AG08396 (cell line): ENCODE measurements at regions not wholly inside any gene's neighbourhood (a gene's known extent, or its start where the extent isn't known, plus 50 kb on each side); places are given as distances from the start of the nearest gene placed in this dataset.
A peak's percentile ranks its signal among the peaks of the same experiment; 100 is the strongest.
"Not testable (repeated sequence)": the region's sequence is repeated elsewhere in the genome, so short reads cannot be mapped to it uniquely, and the experiment has no call there.

Experiments
- DNase-seq: peaks from one replicate; pipeline ENCODE4 v3.0.0; 2012; ENCODE audit warnings: low spot score, mixed read lengths

- DNase-seq = no peak
Observed at GRCh38 chr5:155512329-155512728, 498.8 kb downstream of the KIF4B start.

DNA sequence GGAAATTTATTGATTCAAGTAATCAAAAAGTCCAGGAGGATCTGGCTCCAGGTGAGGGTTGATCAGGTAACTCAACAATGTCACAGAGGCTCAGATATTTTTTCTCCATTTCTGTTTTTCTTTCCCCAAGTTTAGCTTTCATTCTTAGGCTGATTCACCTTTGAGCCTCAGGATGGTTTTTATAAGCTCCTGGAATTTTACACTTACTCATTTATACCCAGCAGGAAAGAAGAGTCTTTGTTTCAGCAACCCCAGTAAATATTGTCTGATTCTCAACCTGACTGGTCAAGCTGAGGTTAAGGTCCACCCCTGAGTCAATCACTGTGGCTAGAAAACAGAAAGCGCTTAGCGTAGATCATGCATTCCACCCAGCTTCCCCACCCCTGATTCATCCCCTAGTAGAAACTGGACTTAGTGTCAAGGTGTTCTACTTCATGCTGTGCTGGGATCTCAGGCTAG, 500.6 kb downstream of the KIF4B start:
- no peak for DNase-seq

GRCh38 chr5:155522540-155522939, 509.0 kb downstream of the KIF4B start:
- no peak for DNase-seq

GRCh38 chr5:155529362-155529761, 515.8 kb downstream of the KIF4B start:
- DNase-seq = no peak

GRCh38 chr5:155530046-155530445, 516.5 kb downstream of the KIF4B start:
- DNase-seq = no peak

- no peak for DNase-seq
Observed at GRCh38 chr5:155532621-155533311, 519.2 kb downstream of the KIF4B start.

- no peak for DNase-seq
Observed at GRCh38 chr5:155540000-155540595, 526.5 kb downstream of the KIF4B start.

GRCh38 chr5:155546075-155546474, 532.5 kb downstream of the KIF4B start:
- no peak for DNase-seq

DNA sequence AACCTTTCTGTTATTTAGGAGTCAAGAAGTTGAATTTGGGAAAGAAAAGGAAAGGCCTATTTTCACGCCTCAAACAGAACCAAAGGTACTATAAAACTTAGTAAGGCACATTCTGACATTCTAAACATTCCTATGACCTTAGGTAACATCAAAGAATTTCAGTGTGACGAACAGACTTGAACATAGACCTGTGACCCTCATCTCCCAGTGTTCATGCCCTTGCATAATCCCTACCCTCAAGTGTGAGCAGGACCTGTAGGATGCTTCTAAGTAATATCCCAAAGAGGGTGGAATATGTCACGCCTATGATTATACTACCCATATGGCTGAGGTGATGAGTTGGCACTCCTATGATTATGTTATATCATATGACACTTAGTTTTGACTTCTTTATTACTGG, 540.9 kb downstream of the KIF4B start:
- no peak for DNase-seq

DNA sequence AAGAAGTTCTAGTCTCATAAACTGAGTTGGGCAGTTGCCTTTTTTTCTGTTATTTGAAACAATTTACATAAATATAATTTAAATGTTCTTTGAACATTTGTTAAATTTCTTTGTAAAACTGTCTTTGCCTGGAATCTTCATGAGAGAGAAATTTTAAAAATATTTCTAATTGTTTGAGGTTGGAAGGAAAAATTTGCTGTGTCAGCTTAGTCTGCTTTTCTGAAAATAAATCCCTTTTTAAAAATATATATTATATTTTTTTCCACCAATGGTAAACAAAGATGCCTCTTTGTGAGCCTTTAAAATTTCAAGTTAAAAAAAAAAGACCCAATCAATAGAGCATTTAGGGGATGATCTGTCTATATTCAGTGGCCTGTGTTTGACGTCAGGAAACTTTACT, 542.7 kb downstream of the KIF4B start:
- DNase-seq = no peak

DNA sequence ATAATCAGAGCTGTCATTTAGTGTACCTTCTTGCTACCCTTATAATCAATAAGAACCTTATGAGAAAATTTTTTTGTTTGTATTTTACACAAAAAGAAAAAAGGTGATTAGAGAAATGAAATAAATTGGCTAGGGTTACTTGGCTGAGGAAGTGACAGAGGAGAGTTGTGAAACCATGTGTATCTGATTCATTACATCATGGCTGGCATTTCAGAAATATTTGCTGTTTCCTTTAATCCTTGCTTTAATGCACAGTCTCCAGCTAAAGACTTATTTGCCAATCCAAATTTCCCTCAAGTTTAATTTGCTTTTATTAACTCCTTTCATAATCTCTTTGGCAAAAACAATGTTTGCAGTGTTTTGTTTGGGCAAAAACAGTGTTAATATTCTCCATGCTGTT, 543.1 kb downstream of the KIF4B start:
- no peak for DNase-seq

DNA sequence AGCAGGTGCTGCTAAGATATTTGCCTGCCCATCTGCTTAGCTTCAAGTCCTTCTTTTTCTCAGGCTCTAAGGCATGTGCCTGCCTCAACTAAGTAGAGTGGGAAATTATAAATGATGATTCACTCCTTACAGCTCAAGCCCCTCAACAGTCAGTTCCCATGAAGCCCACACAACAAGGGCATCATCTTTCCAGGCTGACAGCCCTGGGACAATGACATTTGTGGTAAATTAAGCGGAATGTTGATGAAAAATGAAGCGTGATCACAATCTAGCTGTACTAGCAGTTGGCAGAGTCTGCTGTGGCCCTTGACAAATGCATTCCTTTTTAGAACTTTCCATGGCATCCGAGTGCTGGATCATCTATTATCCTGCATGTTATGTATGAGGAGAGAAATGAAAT, 548.6 kb downstream of the KIF4B start:
- no peak for DNase-seq

DNA sequence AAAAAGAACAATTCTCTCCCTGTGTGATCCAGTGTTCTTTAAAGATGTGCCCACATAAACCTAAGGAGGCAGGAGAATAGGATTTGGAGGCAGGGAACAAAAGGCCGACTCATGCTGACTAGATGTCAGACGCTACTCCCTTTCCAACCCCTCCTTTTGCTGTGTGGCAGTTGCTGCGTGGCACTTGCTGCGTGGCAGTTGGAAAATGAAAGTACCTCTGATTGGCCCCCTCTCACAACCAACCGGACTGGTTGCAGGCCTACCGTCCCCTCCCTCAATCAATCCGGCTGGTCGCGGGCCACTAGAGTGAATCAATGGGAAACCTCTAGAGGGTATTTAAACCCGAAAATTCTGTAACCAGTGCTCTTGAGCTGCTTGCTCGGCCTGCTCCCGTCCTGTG, 551.0 kb downstream of the KIF4B start:
- DNase-seq = no peak

GRCh38 chr5:155575861-155576260, 562.3 kb downstream of the KIF4B start:
- DNase-seq = no peak

DNA sequence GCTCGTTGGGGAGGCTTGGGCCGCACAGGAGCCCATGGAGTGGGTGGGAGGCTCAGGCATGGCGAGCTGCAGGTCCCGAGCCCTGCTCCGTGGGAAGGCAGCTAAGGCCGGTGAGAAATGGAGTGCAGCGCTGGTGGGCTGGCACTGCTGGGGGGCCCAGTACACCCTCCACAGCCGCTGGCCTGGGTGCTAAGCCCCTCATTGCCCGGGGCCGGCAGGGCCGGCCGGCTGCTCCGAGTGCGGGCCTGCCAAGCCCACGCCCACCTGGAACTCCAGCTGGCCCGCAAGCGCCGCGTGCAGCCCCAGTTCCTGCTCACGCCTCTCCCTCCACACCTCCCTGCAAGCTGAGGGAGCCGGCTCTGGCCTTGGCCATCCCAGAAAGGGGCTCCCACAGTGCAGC, 573.3 kb downstream of the KIF4B start:
- DNase-seq = not testable (repeated sequence)

DNA sequence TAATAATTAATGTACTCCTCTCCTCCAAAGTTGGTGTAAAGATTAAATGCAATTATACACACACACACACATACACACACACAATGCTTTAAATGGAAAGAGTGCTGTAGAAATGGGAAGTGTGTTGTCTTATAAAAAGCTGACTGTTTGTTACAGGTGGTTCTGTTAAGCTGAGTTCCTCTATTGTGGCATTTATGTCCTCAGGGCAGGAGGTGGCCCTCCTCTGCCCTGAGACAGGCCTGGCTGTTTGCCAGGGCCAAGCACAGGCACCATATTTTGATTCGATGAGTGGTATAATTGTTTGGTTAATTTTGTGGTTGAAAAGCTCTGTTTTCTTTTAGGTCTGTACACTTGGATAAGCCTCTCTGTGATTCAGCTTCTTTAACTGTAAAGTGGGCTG, 573.9 kb downstream of the KIF4B start:
- DNase-seq = no peak

- no peak for DNase-seq
Observed at GRCh38 chr5:155591273-155591672, 577.7 kb downstream of the KIF4B start.

DNA sequence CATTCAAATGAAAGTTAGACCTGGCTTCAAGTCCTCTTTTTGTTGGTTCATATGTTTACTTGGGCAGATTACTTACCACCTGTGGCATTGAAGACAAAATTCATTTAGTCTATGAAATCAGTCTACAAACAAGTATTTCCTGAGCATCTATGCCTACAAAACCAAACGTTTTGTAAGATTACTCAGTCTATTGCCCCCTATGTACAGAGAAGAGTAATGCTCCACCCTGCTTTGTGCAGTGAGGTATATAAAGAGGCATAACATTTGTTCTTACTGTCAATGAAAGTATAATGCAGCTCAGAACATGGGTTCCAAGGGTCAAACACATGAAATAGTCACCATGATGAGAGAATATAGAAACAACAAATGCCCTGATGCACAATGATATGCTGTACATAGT, 580.7 kb downstream of the KIF4B start:
- DNase-seq = no peak

- no peak for DNase-seq
Observed at GRCh38 chr5:155595791-155596190, 582.2 kb downstream of the KIF4B start.

DNA sequence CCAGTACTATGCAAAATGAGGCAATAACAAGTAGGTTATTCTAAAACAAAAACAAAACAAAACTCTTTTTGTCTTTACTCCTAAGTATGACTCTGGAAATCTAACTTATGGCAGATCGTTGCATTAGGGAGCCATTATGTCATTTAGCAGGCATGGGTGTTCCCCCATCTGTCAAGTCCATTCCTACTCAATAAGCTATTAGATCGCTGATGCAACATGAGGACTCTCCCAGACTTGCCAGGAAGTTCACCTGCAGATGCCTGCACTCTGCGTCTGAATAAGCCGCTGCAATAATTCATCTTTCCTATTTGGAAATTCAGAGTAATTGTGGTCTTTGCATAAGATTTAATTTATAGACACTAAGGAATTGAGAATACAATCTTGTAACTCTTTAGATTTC, 585.0 kb downstream of the KIF4B start:
- no peak for DNase-seq

DNA sequence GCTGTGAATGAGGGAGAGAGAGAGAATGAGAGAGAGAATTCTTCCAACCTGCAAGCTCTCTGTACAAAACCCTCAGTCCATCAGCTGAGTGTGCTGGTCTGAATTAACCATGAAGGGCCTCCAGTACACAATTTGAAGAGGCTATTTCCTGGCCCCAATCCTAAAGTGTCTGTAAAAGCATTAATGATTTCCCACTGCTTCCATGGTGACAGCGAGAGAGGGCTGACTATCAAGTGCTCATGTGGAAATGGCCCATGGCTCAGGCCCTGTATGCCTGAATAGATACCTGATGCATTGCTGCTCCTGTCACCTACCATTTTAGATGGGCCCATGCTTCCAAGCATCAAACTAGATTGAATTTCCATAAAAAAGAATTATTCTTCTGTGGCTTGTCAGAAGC, 592.4 kb downstream of the KIF4B start:
- DNase-seq = no peak

- DNase-seq = peak; percentile 35
Observed at GRCh38 chr5:155616779-155617392, 603.3 kb downstream of the KIF4B start.

DNA sequence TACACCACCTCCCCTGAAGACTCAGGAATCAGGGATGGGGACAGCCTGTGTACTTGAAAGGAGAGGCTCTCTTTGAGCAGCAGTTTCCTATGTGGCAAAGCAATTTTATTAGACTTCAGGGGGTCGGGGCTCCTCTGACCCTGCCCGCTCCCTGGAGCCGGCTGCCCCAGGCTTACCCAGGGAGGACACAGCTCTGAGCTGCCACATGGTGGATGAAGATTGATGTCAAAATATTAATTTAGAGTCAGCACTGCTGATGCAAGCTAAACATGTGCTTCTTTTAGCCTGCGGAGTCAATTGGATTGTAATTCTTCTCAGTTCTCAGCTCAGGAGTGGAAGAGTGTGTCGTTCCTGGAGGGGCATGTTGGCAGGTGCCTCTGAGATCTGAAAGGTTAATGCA, 606.1 kb downstream of the KIF4B start:
- DNase-seq = no peak
